ENCODE measurements at regions not wholly inside any gene's neighbourhood (a gene's known extent, or its start where the extent isn't known, plus 50 kb on each side); places are given as distances from the start of the nearest gene placed in this dataset.

DNA sequence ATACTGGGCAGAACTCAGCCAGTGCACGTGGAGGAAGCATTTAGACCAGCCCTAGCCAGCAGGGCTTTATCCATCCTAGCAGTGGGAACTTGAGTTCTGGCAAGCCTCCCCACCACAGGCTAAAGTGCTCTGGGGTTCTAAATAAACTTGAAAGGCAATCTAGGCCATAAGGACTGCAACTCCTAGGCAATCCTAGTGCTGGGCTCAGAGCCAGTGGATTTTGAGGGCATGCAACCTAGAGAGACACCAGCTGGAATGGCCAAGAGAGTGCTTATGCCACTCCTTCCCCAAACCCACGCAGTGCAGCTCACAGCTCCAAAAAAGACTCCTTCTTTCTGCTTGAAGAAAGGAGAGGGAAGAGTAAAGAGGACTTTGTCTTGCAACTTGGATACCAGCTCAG lies 70.5 kb upstream of the APOBEC4 start:
- no peak for DNase-seq
- Histone ChIP-seq H3K36me3 (no peaks in the 10 kb centered on the region), H3K4me3 (no peak overlapping the region), H3K9me3 (no peaks in the 10 kb centered on the region), H3K4me1 (no peaks in the 10 kb centered on the region), H3K27me3 (replicated peaks in 1 of 7) (no peaks in the 10 kb centered on the region), H3K27ac (no peak overlapping the region)
- 84 to 90% (median 88%) methylated on average over 1 to 2 of the region's 2 CpGs for WGBS, 5 donors
- TF ChIP-seq CTCF (IDR thresholded peaks at IDR 0.05 in 8 of 11, conservative IDR thresholded peaks at IDR 0.05 in 3 of 11) (no peak), POLR2A (IDR thresholded peaks at IDR 0.05) (no peak), POLR2AphosphoS5 (IDR thresholded peaks at IDR 0.05) (no peak)
- intact Hi-C loops (cut with DNase I; ENCODE audit: low total_unique reads), result no loop called here

DNA sequence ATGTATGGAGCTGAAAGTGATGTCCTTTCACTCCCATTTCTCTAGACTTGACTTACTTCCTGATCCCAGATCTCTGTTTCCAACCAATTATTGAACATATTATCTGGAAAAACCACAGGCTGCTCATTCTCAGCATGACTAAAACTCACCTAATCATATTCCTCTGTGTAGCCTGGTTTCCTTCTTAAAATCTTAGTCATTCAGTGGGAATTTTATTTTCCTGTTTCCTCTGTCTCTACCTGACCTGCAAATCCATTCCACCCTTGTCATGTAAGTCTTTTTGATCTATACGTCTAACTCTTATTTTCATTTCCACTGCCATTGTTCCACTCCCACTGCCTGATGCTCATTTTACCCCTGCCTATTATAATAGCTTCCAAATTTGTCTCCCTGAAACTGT lies 67.9 kb upstream of the APOBEC4 start:
- H3K27ac ChIP-seq, result no peak overlapping the region
- H3K9me3 ChIP-seq, result no peaks in the 10 kb centered on the region
- 83 to 88% (median 85%) methylated on average over 1 of the region's 1 CpG for WGBS, 5 donors
- H3K27me3 ChIP-seq (replicated peaks in 1 of 7), result no peaks in the 10 kb centered on the region
- intact Hi-C loops (cut with DNase I; ENCODE audit: low total_unique reads), result no loop called here
- TF ChIP-seq POLR2A (IDR thresholded peaks at IDR 0.05) (no peak), CTCF (IDR thresholded peaks at IDR 0.05 in 8 of 11, conservative IDR thresholded peaks at IDR 0.05 in 3 of 11) (no peak), POLR2AphosphoS5 (IDR thresholded peaks at IDR 0.05) (no peak)
- no peaks in the 10 kb centered on the region for H3K4me1 ChIP-seq
- no peak overlapping the region for H3K4me3 ChIP-seq
- no peaks in the 10 kb centered on the region for H3K36me3 ChIP-seq
- DNase-seq, result no peak

DNA sequence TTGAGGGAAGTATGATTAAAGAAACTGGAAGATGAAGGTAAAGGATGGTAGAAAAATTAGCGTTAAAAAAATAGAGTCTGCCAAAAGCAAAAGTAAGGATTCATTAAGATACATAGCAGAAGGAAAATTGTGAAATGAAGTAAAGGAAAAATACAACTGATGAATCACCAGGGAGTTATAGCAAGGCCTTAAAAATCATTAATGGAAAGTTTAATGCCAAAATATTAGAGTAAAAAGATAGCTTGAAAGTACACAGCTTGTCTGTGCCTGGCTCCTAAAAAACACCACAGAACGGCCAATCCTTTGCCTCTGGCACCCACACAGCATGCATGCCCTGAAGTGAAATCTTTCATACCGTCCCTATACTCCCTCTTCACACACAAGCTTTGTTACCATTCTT lies 66.9 kb upstream of the APOBEC4 start:
- Histone ChIP-seq H3K27ac (no peak overlapping the region), H3K27me3 (replicated peaks in 1 of 7) (no peaks in the 10 kb centered on the region), H3K4me3 (no peak overlapping the region), H3K4me1 (no peaks in the 10 kb centered on the region), H3K9me3 (no peaks in the 10 kb centered on the region), H3K36me3 (no peaks in the 10 kb centered on the region)
- WGBS, 5 donors, result 78 to 91% (median 87%) methylated on average over 3 of the region's 3 CpGs
- intact Hi-C loops (cut with DNase I; ENCODE audit: low total_unique reads), result no loop called here
- no peak for DNase-seq
- TF ChIP-seq POLR2A (IDR thresholded peaks at IDR 0.05) (no peak), CTCF (IDR thresholded peaks at IDR 0.05 in 8 of 11, conservative IDR thresholded peaks at IDR 0.05 in 3 of 11) (no peak), POLR2AphosphoS5 (IDR thresholded peaks at IDR 0.05) (no peak)

- no peak overlapping the region for H3K4me3 ChIP-seq
- no peak for TF ChIP-seq POLR2A (IDR thresholded peaks at IDR 0.05)
- no peak for TF ChIP-seq POLR2AphosphoS5 (IDR thresholded peaks at IDR 0.05)
- TF ChIP-seq CTCF (IDR thresholded peaks at IDR 0.05 in 8 of 11, conservative IDR thresholded peaks at IDR 0.05 in 3 of 11), result no peak
- H3K36me3 ChIP-seq, result no peaks in the 10 kb centered on the region
- intact Hi-C loops (cut with DNase I; ENCODE audit: low total_unique reads), result no loop called here
- H3K4me1 ChIP-seq, result no peaks in the 10 kb centered on the region
- no peaks in the 10 kb centered on the region for H3K27me3 ChIP-seq (replicated peaks in 1 of 7)
- WGBS, 5 donors, result 77 to 89% (median 79%) methylated on average over 2 of the region's 2 CpGs
- no peaks in the 10 kb centered on the region for H3K9me3 ChIP-seq
- H3K27ac ChIP-seq, result no peak overlapping the region
- no peak for DNase-seq
These were observed 66.2 kb upstream of the APOBEC4 start for GRCh38 chr1:183719289-183719688.
